HL-60 (cell line): ENCODE measurements at regions not wholly inside any gene's neighbourhood (a gene's known extent, or its start where the extent isn't known, plus 50 kb on each side); places are given as distances from the start of the nearest gene placed in this dataset.

Experiments used
- DNase-seq, 2 experiments: peaks; one replicate each; pipeline ENCODE4 v3.0.0-alpha.2; 2010 to 2020; ENCODE audit warnings: low read depth in 1 of 2, low spot score in 1 of 2
- H3K27ac ChIP-seq: fragments of 250-450 bp; sonication (Bioruptor Pico); replicated peaks from 2 replicates; pipeline ENCODE4 v1.5.1; 2020; ENCODE audit warnings: mild to moderate bottlenecking, moderate library complexity
- H3K27me3 ChIP-seq: fragments of 250-450 bp; sonication (Bioruptor Pico); 2 replicates; pipeline ENCODE4 v1.5.1; 2021; ENCODE audit warnings: mild to moderate bottlenecking, moderate library complexity; ENCODE audit not compliant: insufficient read depth, poor library complexity, severe bottlenecking
- H3K4me3 ChIP-seq: replicated peaks from 2 replicates; pipeline ENCODE4 v1.5.1; 2011; ENCODE audit warnings: mild to moderate bottlenecking, control low read depth, low read length; ENCODE audit not compliant: insufficient read depth
- GABPA ChIP-seq: IDR thresholded peaks from 2 replicates; pipeline ENCODE4 v1.6.1; 2012; ENCODE audit warnings: low read depth
- POLR2AphosphoS5 ChIP-seq: IDR thresholded peaks from 2 replicates; pipeline ENCODE4 v1.6.1; 2012; ENCODE audit warnings: low read depth
- SPI1 ChIP-seq: IDR thresholded peaks from 2 replicates; pipeline ENCODE4 v1.6.1; 2012; ENCODE audit warnings: low read depth, mild to moderate bottlenecking, borderline replicate concordance
- TF ChIP-seq, protein P1 (sequence below): IDR thresholded peaks from one replicate; pipeline ENCODE4 v1.5.1; 2011; ENCODE audit warnings: low read length, control low read depth, inconsistent platforms; ENCODE audit not compliant: insufficient read depth
- TF ChIP-seq, protein P2 (sequence below): IDR thresholded peaks from 2 replicates; pipeline ENCODE4 v1.6.1; 2012; ENCODE audit warnings: low read depth; ENCODE audit not compliant: insufficient replicate concordance

DNA sequence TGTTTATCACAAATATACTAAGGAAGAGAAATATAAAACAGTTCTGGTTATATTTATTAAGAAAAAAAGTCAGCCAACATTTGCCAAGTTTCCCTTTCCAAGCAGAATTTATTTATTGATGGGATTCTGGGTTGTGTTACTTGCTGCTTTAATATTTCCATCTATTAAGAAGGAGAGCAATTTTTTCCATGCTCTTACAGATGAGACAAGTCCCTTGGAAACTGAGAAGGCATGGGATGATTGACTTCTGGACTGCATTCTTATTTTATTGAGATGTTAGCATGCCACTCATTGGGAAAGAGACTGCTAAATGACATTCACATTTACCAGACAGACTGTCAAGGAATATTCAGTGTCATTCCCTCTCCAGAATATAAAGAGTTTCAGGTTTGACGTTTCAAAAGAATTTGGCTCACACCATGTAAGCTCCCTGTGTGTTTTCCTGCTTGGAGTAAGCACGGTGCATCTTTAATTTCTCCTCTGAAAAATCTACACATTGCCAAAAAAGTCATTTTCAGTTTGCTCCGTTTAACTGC lies 1565.2 kb upstream of the GOT2 start:
- Histone ChIP-seq H3K27ac (no peak overlapping the region), H3K4me3 (no peak overlapping the region), H3K27me3 (no peaks in the 10 kb centered on the region)
- TF ChIP-seq, protein P1, sequence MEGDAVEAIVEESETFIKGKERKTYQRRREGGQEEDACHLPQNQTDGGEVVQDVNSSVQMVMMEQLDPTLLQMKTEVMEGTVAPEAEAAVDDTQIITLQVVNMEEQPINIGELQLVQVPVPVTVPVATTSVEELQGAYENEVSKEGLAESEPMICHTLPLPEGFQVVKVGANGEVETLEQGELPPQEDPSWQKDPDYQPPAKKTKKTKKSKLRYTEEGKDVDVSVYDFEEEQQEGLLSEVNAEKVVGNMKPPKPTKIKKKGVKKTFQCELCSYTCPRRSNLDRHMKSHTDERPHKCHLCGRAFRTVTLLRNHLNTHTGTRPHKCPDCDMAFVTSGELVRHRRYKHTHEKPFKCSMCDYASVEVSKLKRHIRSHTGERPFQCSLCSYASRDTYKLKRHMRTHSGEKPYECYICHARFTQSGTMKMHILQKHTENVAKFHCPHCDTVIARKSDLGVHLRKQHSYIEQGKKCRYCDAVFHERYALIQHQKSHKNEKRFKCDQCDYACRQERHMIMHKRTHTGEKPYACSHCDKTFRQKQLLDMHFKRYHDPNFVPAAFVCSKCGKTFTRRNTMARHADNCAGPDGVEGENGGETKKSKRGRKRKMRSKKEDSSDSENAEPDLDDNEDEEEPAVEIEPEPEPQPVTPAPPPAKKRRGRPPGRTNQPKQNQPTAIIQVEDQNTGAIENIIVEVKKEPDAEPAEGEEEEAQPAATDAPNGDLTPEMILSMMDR = no peak
- TF ChIP-seq, protein P2, sequence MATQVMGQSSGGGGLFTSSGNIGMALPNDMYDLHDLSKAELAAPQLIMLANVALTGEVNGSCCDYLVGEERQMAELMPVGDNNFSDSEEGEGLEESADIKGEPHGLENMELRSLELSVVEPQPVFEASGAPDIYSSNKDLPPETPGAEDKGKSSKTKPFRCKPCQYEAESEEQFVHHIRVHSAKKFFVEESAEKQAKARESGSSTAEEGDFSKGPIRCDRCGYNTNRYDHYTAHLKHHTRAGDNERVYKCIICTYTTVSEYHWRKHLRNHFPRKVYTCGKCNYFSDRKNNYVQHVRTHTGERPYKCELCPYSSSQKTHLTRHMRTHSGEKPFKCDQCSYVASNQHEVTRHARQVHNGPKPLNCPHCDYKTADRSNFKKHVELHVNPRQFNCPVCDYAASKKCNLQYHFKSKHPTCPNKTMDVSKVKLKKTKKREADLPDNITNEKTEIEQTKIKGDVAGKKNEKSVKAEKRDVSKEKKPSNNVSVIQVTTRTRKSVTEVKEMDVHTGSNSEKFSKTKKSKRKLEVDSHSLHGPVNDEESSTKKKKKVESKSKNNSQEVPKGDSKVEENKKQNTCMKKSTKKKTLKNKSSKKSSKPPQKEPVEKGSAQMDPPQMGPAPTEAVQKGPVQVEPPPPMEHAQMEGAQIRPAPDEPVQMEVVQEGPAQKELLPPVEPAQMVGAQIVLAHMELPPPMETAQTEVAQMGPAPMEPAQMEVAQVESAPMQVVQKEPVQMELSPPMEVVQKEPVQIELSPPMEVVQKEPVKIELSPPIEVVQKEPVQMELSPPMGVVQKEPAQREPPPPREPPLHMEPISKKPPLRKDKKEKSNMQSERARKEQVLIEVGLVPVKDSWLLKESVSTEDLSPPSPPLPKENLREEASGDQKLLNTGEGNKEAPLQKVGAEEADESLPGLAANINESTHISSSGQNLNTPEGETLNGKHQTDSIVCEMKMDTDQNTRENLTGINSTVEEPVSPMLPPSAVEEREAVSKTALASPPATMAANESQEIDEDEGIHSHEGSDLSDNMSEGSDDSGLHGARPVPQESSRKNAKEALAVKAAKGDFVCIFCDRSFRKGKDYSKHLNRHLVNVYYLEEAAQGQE = no peak
- no peak for DNase-seq

DNA sequence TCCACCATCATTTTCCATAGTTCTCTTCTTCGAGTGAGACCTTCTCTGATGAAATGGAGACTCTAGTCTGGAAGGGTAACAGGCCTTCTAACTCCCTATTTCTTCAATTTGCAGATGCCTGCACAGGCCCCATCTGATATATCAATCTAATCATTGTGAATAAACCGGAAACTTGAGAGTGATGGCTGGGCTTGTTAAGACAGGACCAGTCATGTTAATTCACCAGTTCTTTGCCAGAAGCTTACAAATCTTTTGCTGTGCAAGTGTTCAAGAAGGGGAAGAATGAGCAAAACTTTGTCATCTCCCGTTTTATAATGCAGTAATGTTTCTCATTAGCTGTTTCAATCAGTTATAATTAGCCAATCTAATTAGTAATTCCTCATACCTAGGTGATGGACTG lies 1561.3 kb upstream of the GOT2 start:
- no peak overlapping the region for H3K4me3 ChIP-seq
- H3K27me3 ChIP-seq = no peaks in the 10 kb centered on the region
- TF ChIP-seq SPI1 (no peak), GABPA (no peak), POLR2AphosphoS5 (no peak)
- TF ChIP-seq, protein P1 = no peak
- TF ChIP-seq, protein P2 = no peak
- no peak overlapping the region for H3K27ac ChIP-seq
- DNase-seq = no peak

DNA sequence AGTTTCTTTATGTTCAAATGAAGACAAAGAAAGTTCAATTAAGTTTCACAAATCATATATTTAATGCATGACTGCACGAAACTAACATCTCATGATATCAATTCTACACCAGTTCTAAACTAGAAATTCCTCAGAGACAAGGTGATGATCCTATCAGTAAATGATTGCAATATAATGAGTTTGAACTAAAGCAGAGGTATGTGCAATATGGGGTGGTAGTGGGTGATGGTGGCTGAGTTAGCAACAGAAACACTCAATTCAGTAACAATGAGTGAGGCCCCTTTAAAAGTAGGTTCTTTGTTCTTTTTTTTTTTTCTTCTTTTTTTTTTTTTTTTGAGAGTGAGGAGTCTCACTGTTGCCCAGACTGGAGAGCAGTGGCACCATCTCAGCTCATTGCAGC lies 1551.7 kb upstream of the GOT2 start:
- no peak overlapping the region for H3K27ac ChIP-seq
- DNase-seq = no peak
- no peak overlapping the region for H3K4me3 ChIP-seq
- H3K27me3 ChIP-seq = no peaks in the 10 kb centered on the region
- TF ChIP-seq, protein P1 = no peak
- TF ChIP-seq SPI1 (no peak), GABPA (no peak), POLR2AphosphoS5 (no peak)
- TF ChIP-seq, protein P2 = no peak
